Naive B cell (primary cell): ENCODE measurements at regions not wholly inside any gene's neighbourhood (a gene's known extent, or its start where the extent isn't known, plus 50 kb on each side); places are given as distances from the start of the nearest gene placed in this dataset.

Experiments used
- ATAC-seq, 2 donors: fragments of 150-1000 bp; cut with Tn5 transposase; 2 replicates each; pipeline ENCODE4 v1.10.0; 2021; ENCODE audit warnings: low read depth in 2 of 2, mild to moderate bottlenecking in 2 of 2, moderate library complexity in 2 of 2
- DNase-seq: peaks from one replicate; pipeline ENCODE4 v3.0.0; 2022
- H3K27ac Mint-ChIP-seq, 6 donors: one replicate each; pipeline ENCODE4 v1.8.0; 2020 to 2022; ENCODE audit warnings: mild to moderate bottlenecking in 6 of 6, mixed read lengths in 6 of 6, moderate library complexity in 5 of 6, inconsistent platforms in 2 of 6
- H3K27me3 Mint-ChIP-seq, 3 donors: one replicate each; pipeline ENCODE4 v1.8.0; 2021 to 2022; ENCODE audit warnings: mixed read lengths in 3 of 3, mild to moderate bottlenecking in 1 of 3
- H3K36me3 Mint-ChIP-seq, 2 donors: one replicate each; pipeline ENCODE4 v1.8.0; 2020 to 2022; ENCODE audit warnings: mixed read lengths in 2 of 2, inconsistent platforms in 1 of 2, mild to moderate bottlenecking in 1 of 2
- H3K4me1 Mint-ChIP-seq, 3 donors: one replicate each; pipeline ENCODE4 v1.8.0; 2020 to 2022; ENCODE audit warnings: mixed read lengths in 3 of 3, inconsistent platforms in 1 of 3, mild to moderate bottlenecking in 1 of 3, moderate library complexity in 1 of 3
- H3K4me3 Mint-ChIP-seq, 8 donors: one replicate each; pipeline ENCODE4 v1.8.0; 2020 to 2022; ENCODE audit warnings: mild to moderate bottlenecking in 8 of 8, mixed read lengths in 8 of 8, moderate library complexity in 8 of 8, inconsistent platforms in 2 of 8
- H3K9me3 Mint-ChIP-seq, 7 donors: one replicate each; pipeline ENCODE4 v1.8.0; 2020 to 2022; ENCODE audit warnings: mixed read lengths in 7 of 7, mild to moderate bottlenecking in 5 of 7, inconsistent platforms in 2 of 7, moderate library complexity in 1 of 7

DNA sequence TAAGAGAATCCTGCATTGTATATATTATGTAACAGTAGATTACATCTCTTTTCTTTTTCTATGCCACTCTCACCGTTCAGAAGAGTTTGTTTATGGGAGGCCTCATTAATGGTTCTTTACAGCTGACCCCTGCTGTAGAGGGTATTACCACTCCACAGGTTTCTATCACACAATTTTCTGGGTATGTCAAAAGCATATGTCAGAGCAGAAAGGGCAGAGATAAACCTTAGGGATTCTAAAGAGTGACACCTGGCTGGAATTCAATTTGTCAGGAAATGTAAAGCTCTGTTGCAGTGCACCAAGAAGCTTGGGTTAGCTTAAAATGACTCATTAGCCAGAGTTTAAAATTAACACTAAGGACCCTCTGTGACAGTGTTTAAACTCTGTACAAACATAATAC is 658.7 kb downstream of the PCDH18 start:
- ATAC-seq: no peak
- Mint-ChIP-seq H3K27ac (no peak overlapping the region), H3K4me1 (no peaks in the 10 kb centered on the region), H3K36me3 (no peaks in the 10 kb centered on the region), H3K4me3 (no peak overlapping the region), H3K27me3 (no peaks in the 10 kb centered on the region), H3K9me3 (peaks cover 0 to 2% (median 0%) of the 10 kb centered on the region in 7 donors)
- DNase-seq: no peak

DNA sequence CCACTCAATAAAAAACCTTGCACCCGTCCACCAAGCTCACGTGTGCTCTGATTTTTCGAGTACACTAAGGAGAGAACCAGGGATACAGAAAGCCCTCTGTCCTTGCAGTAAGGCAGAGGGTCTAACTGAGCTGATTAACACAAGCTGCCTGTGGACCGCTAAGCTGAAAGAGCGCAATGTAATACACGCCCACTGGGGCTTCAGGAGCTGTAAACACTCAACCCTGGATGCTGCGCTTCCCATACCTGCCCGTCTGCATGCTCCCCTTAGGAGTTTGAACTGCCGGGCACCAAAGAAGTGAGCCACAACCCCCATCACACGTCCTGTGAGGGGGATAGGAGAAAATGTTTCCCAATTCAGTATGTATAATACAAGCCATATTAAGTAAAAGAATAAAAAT is 664.8 kb downstream of the PCDH18 start:
- ATAC-seq (no peak), DNase-seq (no peak)
- Mint-ChIP-seq H3K27me3 (no peaks in the 10 kb centered on the region), H3K9me3 (no peaks in the 10 kb centered on the region), H3K27ac (no peak overlapping the region), H3K36me3 (no peaks in the 10 kb centered on the region), H3K4me1 (no peaks in the 10 kb centered on the region), H3K4me3 (no peak overlapping the region)

DNA sequence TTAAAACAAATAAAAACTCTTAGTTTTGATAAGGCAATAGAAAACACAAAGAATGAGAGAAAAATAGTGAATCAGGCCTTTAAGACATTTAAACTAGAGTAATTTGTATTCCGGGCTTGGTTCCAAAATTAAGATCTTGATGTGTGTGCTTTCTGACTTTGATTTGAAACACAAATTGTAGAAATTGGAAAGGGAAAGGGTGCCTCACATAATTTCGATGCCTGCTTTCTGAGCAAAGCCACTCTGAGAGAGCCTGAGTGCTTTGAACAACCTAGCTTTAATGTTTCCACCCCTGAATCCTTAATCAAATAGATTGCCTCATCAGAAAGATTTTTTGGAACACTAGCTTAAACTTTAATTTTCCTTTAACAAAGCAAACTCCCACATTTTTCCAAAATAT is 666.8 kb downstream of the PCDH18 start:
- H3K4me1 Mint-ChIP-seq: no peaks in the 10 kb centered on the region
- DNase-seq: no peak
- H3K27me3 Mint-ChIP-seq: no peaks in the 10 kb centered on the region
- H3K4me3 Mint-ChIP-seq: no peak overlapping the region
- H3K9me3 Mint-ChIP-seq: no peaks in the 10 kb centered on the region
- no peak for ATAC-seq
- H3K36me3 Mint-ChIP-seq: no peaks in the 10 kb centered on the region
- no peak overlapping the region for H3K27ac Mint-ChIP-seq

DNA sequence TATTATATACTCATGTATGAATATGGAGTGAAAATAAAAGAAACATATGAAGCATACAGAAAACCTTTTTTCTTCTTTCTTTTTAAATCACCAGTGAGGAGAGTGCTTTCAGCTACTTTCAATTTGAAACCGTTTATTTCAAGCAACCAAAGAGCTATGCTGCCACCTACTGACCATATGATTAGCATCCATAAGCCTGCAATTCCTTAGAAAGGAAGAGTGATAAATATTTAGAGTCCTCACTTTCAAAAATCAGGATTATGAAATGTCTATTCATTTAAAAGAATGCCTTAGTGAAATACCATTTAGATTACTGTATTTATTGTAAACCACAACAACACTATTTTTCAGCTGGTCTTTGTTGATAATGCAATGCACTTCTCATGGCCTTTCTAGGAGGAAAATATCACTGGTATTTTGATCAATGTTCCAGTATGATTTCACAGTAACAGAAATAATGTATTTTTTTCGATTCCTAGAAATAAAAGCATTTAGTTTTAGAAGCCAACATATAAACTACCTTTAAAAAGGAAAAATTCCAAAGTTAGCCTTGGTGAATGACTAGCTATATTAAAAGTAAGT is 667.6 kb downstream of the PCDH18 start:
- no peak overlapping the region for H3K4me3 Mint-ChIP-seq
- DNase-seq: no peak
- no peaks in the 10 kb centered on the region for H3K36me3 Mint-ChIP-seq
- H3K27ac Mint-ChIP-seq: no peak overlapping the region
- H3K9me3 Mint-ChIP-seq: no peaks in the 10 kb centered on the region
- H3K4me1 Mint-ChIP-seq: no peaks in the 10 kb centered on the region
- no peak for ATAC-seq
- H3K27me3 Mint-ChIP-seq: no peaks in the 10 kb centered on the region

DNA sequence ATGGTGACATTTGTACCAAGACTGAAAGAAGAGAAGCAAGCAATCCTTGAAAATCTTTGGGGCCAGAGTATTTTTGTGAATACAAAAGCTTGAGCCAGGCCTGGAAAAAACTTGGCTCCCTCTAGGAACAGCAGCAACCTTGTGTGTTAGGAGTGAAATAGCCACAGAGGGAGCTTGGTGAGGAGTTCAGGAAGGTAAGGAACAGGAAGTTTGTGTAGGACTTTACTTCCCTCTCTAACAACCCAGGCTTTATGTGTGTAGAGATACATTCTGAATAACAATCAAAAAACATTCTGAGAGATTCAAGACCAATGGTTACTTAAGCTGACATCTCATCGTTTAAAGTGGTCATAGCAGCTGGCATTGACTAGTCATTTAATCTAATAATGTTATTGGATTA is 668.5 kb downstream of the PCDH18 start:
- Mint-ChIP-seq H3K27me3 (no peaks in the 10 kb centered on the region), H3K9me3 (no peaks in the 10 kb centered on the region), H3K36me3 (no peaks in the 10 kb centered on the region), H3K4me1 (no peaks in the 10 kb centered on the region), H3K4me3 (no peak overlapping the region), H3K27ac (no peak overlapping the region)
- ATAC-seq: no peak
- DNase-seq: no peak

DNA sequence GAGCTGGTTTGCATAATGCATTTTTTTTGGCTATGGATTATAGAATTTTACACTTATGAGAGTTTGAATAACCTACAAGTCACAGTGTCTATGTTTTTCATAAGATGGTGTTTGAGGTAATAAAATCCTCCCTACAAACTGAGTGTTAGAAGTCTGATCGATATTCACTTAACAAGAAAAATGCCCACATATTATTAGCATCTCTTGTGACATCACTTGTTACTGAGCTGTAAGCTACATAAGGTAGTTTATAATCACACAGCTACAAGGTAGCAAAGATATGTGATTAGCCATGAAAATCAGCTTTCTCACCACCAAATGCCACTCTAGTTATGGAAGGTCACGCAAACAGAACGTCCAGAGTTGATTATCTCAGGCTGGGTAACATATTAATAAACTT is 669.6 kb downstream of the PCDH18 start:
- no peaks in the 10 kb centered on the region for H3K9me3 Mint-ChIP-seq
- DNase-seq (no peak), ATAC-seq (no peak)
- no peak overlapping the region for H3K4me3 Mint-ChIP-seq
- no peak overlapping the region for H3K27ac Mint-ChIP-seq
- peaks cover 0 to 3% (median 0%) of the 10 kb centered on the region in 3 donors for H3K27me3 Mint-ChIP-seq
- no peaks in the 10 kb centered on the region for H3K36me3 Mint-ChIP-seq
- no peaks in the 10 kb centered on the region for H3K4me1 Mint-ChIP-seq

DNA sequence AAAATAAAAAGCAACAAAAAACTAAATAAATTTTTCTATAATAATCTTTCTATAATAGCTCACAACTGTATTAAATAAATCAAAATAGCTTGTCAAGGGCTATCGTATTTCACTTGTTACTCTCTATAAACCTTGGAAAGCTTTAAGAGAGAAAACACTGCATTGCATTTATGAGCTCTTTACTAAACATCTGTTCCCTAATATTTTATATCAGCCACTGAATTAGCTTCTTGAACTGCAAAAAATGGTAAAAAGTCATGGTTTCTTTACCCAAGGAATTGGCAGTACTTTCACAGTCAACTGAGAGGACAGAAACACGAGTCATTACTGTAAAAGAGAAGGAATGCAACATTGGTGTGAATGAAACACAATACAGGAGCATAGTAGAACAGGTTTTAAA is 671.2 kb downstream of the PCDH18 start:
- Mint-ChIP-seq H3K4me3 (no peak overlapping the region), H3K27ac (no peak overlapping the region), H3K9me3 (no peaks in the 10 kb centered on the region)

DNA sequence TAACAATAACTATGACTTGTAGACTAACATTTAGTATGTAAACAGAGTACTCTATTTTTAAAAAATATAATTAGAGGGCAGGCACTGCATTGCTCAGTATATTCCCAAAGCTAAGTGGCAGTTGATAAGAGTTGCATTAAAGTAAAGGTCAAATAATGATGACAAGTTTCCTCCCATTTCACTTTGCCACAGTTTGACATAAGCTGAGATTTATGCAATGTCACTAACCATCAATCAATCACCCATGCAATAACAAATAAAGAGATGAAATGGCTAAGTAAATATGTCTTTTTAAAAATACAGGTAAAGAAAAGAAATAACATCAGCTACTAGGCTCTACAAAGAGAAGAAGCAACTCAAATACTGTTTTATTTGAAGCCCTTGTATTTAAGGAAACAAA is 673.4 kb downstream of the PCDH18 start:
- Mint-ChIP-seq H3K27me3 (peaks cover 0 to 4% (median 0%) of the 10 kb centered on the region in 3 donors), H3K36me3 (no peaks in the 10 kb centered on the region), H3K4me3 (no peak overlapping the region), H3K9me3 (peaks cover 0 to 17% (median 3%) of the 10 kb centered on the region in 7 donors), H3K27ac (no peak overlapping the region), H3K4me1 (no peaks in the 10 kb centered on the region)
- ATAC-seq (no peak), DNase-seq (no peak)

More for the DNA sequence above, 671.2 kb downstream of the PCDH18 start:
- ATAC-seq: no peak
- Mint-ChIP-seq H3K4me1 (no peaks in the 10 kb centered on the region), H3K36me3 (no peaks in the 10 kb centered on the region), H3K27me3 (peaks cover 0 to 4% (median 0%) of the 10 kb centered on the region in 3 donors)
- no peak for DNase-seq

DNA sequence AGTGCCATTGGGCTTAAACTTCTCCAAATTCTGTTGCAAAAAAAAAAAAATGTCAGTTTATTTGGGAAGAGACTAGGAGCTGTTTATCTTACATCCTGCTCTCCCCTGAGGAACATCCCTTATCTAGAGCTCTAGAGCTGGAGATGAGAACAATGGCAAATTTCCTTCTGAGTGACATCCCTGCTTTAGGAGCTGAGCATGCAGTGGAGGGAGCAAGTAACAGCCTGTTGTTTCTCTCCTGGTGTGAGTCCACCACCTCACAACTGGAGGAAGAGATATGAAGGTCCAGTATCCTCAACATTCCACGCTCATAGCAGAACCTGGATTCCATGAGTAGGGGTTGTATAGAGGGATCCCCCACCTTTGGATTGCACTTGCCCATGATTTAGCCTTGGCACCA is 676.4 kb downstream of the PCDH18 start:
- H3K27ac Mint-ChIP-seq: no peak overlapping the region
- H3K4me3 Mint-ChIP-seq: no peak overlapping the region
- no peaks in the 10 kb centered on the region for H3K36me3 Mint-ChIP-seq
- H3K4me1 Mint-ChIP-seq: no peaks in the 10 kb centered on the region
- DNase-seq (no peak), ATAC-seq (no peak)
- H3K9me3 Mint-ChIP-seq: peaks cover 0 to 17% (median 3%) of the 10 kb centered on the region in 7 donors
- peaks cover 0 to 4% (median 0%) of the 10 kb centered on the region in 3 donors for H3K27me3 Mint-ChIP-seq

DNA sequence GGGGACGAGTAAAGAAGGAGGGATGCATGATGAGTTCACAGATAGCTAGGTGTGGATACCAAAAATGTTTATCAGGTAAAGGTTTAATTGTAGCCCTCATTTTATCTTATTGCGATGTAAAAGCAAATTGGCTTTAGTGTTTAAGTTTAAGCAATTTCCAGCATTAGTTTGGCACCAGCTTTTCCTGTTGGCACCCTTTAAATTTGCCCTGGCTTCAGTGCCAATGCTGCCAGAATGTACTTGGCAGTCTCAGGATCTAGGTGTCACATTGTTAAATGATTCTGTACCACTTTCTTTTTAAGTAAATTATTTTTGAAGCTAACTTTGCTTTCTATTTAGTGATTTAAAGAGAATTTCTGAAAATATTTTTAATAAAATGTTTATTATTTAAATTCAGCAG is 681.8 kb downstream of the PCDH18 start:
- H3K27me3 Mint-ChIP-seq: no peaks in the 10 kb centered on the region

DNA sequence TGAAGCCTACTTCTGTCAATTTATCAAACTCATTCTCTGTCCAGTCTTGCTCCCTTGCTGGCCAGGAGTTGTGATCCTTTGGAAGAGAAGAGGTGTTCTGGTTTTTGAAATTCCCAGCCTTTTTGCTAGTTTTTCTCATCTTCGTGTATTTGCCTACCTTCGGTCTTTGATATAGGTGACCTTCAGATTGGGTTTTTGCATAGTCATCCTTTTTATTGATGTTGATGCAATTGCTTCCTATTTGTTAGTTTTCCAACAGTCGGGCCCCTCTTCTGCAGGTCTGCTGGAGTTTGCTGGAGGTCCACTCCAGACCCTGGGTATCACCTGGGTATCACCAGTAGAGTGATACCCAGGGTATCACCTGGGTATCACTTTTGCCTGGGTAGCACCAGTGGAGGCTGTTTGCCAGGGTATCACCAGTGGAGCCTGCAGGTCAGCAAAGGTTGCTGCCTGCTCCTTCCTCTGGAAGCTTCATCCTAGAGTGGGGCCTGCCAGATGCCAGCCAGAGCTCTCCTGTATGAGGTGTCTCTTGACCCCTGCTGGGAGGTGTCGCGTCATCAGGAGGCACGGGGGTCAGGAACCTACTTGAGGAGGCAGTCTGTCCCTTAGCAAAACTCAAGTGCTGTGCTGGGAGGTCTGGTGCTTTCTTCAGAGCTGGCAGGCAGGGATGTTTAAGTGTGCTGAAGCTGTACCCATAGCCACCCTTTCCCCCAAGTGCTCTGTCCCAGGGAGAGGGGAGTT is 684.2 kb downstream of the PCDH18 start:
- Mint-ChIP-seq H3K27ac (no peak overlapping the region), H3K27me3 (no peaks in the 10 kb centered on the region), H3K9me3 (peaks cover 0 to 22% (median 7%) of the 10 kb centered on the region in 7 donors), H3K36me3 (no peaks in the 10 kb centered on the region), H3K4me1 (no peaks in the 10 kb centered on the region), H3K4me3 (no peak overlapping the region)
- no peak for ATAC-seq
- no peak for DNase-seq

More for the DNA sequence above, 681.8 kb downstream of the PCDH18 start:
- no peaks in the 10 kb centered on the region for H3K4me1 Mint-ChIP-seq
- ATAC-seq (no peak), DNase-seq (no peak)
- no peaks in the 10 kb centered on the region for H3K36me3 Mint-ChIP-seq
- no peak overlapping the region for H3K27ac Mint-ChIP-seq
- peaks cover 0 to 20% (median 7%) of the 10 kb centered on the region in 7 donors for H3K9me3 Mint-ChIP-seq
- no peak overlapping the region for H3K4me3 Mint-ChIP-seq

DNA sequence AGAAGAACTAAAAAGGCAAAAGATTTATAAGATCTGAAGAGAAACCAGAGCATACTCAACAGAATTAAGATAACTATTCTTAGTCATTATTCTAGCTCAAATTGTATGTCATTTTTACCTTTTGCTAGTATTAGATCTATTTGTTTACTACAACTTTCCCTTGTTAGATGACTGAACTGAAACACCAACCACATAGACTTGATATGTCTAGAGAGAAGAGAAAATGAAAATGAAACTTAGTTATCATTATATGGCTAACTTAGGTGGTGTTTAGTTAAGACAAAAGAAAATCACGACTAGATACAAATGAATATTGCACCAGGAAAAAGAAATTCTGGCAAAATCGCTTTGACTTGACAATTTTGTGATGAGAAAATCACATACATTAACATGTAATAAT is 690.8 kb downstream of the PCDH18 start:
- DNase-seq (no peak), ATAC-seq (no peak)
- Mint-ChIP-seq H3K4me3 (no peak overlapping the region), H3K4me1 (no peaks in the 10 kb centered on the region), H3K27ac (no peak overlapping the region), H3K9me3 (peaks cover 0 to 22% (median 7%) of the 10 kb centered on the region in 7 donors), H3K27me3 (no peaks in the 10 kb centered on the region), H3K36me3 (no peaks in the 10 kb centered on the region)

DNA sequence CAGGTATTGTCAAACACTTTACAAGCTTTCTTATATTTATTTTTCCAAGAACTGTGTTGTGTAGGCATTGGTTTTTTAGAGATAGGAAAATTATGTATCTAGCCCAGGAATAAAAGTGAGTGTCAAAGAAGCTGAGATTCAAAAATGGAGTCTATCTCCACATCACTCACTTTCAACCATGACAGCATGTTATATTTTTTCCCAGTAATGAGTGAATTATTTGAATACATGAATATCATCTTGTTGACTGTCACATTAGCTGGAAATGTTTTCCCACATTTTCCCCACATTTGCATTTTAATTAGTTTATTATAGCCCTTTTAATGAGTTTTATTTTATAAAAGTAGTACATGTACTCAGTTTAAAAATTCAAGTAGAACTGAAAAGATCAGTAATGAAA is 693.7 kb downstream of the PCDH18 start:
- peaks cover 0 to 10% (median 0%) of the 10 kb centered on the region in 7 donors for H3K9me3 Mint-ChIP-seq
- no peaks in the 10 kb centered on the region for H3K36me3 Mint-ChIP-seq
- H3K4me3 Mint-ChIP-seq: no peak overlapping the region
- H3K4me1 Mint-ChIP-seq: no peaks in the 10 kb centered on the region
- H3K27ac Mint-ChIP-seq: no peak overlapping the region
- DNase-seq (no peak), ATAC-seq (no peak)
- H3K27me3 Mint-ChIP-seq: no peaks in the 10 kb centered on the region

DNA sequence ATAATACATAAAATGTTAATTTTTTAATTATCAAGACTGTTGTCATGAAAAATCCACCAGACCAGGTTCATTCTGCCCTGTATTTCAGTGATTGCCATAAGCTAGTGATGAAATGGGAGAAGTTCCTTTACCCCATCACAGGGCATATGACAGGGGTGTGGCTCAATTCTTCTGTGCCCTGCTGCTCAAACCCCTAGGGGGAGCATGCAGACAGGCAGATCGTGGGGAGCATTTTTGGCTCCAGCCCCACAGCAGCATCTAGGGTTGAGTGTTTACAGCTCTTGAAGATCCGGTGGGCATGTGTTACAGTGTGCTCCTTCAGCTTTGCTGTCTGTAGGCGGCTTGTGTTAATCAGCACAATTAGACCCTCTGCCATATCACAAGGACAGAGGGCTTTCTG is 700.7 kb downstream of the PCDH18 start:
- DNase-seq (no peak), ATAC-seq (no peak)
- Mint-ChIP-seq H3K9me3 (peaks cover 0 to 5% (median 0%) of the 10 kb centered on the region in 7 donors), H3K4me1 (no peaks in the 10 kb centered on the region), H3K27ac (no peak overlapping the region), H3K4me3 (peak overlapping the region in 1 of 8 donors; percentile 72), H3K27me3 (no peaks in the 10 kb centered on the region), H3K36me3 (no peaks in the 10 kb centered on the region)
